ENCODE measurements at regions not wholly inside any gene's neighbourhood (a gene's known extent, or its start where the extent isn't known, plus 50 kb on each side); places are given as distances from the start of the nearest gene placed in this dataset.

- TF ChIP-seq HMGXB4 (CRISPR knock-in tag; IDR thresholded peaks at IDR 0.05), result no peak
- TF ChIP-seq ZNF671 (CRISPR knock-in tag; IDR thresholded peaks at IDR 0.05), result no peak
- no peak for TF ChIP-seq NFYB (CRISPR knock-in tag; conservative IDR thresholded peaks at IDR 0.05; ENCODE audit: low read depth)
Observed at GRCh38 chr3:63070476-63070810, 195.2 kb upstream of the CADPS start (continued).

DNA sequence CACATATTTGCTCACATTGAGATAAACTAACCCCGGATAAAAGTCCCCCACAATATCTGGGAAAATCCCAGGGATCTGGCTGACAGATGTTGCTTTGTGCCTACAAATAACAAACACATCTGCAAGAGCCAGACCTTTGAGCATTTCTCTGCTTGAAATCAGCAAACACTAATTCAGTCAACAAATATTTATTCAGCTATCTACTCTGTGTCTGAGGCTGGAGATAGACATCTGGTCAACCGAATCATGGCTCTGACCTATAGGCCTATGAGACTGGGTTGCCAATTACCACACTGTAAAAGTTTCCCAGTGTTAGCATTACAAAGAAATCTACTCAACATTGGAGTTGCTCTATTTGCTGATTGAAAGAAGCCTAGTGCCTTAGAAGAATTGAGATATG is 201.1 kb upstream of the CADPS start:
- no peak overlapping the region for H3K4me3 Mint-ChIP-seq
- peaks cover 16% of the 10 kb centered on the region for H3K4me1 Mint-ChIP-seq
- TF ChIP-seq HMGA2 (CRISPR knock-in tag; IDR thresholded peaks at IDR 0.05) (no peak), ERG (CRISPR knock-in tag; IDR thresholded peaks at IDR 0.05) (no peak), RORB (CRISPR knock-in tag; IDR thresholded peaks at IDR 0.05) (no peak), PRRX2 (CRISPR knock-in tag; IDR thresholded peaks at IDR 0.05) (no peak), ARID4B (CRISPR knock-in tag; IDR thresholded peaks at IDR 0.05; ENCODE audit: borderline replicate concordance) (no peak), CBFB (CRISPR knock-in tag; IDR thresholded peaks at IDR 0.05; ENCODE audit: low read depth) (no peak), FOXK1 (CRISPR knock-in tag; IDR thresholded peaks at IDR 0.05) (no peak), NR2C2 (CRISPR knock-in tag; IDR thresholded peaks at IDR 0.05) (no peak), ZNF532 (CRISPR knock-in tag; IDR thresholded peaks at IDR 0.05; ENCODE audit: borderline replicate concordance) (no peak), ETV6 (CRISPR knock-in tag; IDR thresholded peaks at IDR 0.05) (no peak), OVOL2 (CRISPR knock-in tag; IDR thresholded peaks at IDR 0.05; ENCODE audit: borderline replicate concordance) (no peak), ATF3 (CRISPR knock-in tag; conservative IDR thresholded peaks at IDR 0.05) (no peak)
- TF ChIP-seq, protein P1, sequence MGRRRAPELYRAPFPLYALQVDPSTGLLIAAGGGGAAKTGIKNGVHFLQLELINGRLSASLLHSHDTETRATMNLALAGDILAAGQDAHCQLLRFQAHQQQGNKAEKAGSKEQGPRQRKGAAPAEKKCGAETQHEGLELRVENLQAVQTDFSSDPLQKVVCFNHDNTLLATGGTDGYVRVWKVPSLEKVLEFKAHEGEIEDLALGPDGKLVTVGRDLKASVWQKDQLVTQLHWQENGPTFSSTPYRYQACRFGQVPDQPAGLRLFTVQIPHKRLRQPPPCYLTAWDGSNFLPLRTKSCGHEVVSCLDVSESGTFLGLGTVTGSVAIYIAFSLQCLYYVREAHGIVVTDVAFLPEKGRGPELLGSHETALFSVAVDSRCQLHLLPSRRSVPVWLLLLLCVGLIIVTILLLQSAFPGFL (CRISPR knock-in tag; IDR thresholded peaks at IDR 0.05; ENCODE audit: borderline replicate concordance), result no peak
- TF ChIP-seq, protein P2, sequence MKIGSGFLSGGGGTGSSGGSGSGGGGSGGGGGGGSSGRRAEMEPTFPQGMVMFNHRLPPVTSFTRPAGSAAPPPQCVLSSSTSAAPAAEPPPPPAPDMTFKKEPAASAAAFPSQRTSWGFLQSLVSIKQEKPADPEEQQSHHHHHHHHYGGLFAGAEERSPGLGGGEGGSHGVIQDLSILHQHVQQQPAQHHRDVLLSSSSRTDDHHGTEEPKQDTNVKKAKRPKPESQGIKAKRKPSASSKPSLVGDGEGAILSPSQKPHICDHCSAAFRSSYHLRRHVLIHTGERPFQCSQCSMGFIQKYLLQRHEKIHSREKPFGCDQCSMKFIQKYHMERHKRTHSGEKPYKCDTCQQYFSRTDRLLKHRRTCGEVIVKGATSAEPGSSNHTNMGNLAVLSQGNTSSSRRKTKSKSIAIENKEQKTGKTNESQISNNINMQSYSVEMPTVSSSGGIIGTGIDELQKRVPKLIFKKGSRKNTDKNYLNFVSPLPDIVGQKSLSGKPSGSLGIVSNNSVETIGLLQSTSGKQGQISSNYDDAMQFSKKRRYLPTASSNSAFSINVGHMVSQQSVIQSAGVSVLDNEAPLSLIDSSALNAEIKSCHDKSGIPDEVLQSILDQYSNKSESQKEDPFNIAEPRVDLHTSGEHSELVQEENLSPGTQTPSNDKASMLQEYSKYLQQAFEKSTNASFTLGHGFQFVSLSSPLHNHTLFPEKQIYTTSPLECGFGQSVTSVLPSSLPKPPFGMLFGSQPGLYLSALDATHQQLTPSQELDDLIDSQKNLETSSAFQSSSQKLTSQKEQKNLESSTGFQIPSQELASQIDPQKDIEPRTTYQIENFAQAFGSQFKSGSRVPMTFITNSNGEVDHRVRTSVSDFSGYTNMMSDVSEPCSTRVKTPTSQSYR (CRISPR knock-in tag; IDR thresholded peaks at IDR 0.05), result no peak
- no peak overlapping the region for H3K27ac Mint-ChIP-seq
- ATAC-seq, result peak; percentile 56
- ChIA-PET CTCF (no interaction called here), POLR2A (no interaction called here)
- no peak for DNase-seq (ENCODE audit: low spot score)
- peaks cover 3% of the 10 kb centered on the region for H3K9me3 Mint-ChIP-seq
- 0 out of 2 replicates have a peak, but pooled peaks cover under 1% of the 10 kb centered on the region for H3K36me3 Mint-ChIP-seq
- no peaks in the 10 kb centered on the region for H3K27me3 Mint-ChIP-seq (ENCODE audit: low read depth)
